GM18861 (cell line): ENCODE measurements at regions not wholly inside any gene's neighbourhood (a gene's known extent, or its start where the extent isn't known, plus 50 kb on each side); places are given as distances from the start of the nearest gene placed in this dataset.

Experiments used
- ATAC-seq: cut with Tn5 transposase; IDR thresholded peaks from one replicate; pipeline ENCODE4 v1.9.1; 2021; ENCODE audit not compliant: unreplicated experiment

GRCh38 chr9:105062222-105062855, 134.4 kb upstream of the ABCA1 start:
- ATAC-seq, result no peak

GRCh38 chr9:105064248-105065097, 136.5 kb upstream of the ABCA1 start:
- no peak for ATAC-seq

GRCh38 chr9:105065098-105066088, 137.4 kb upstream of the ABCA1 start:
- ATAC-seq, result no peak

- ATAC-seq, result no peak
Measured at GRCh38 chr9:105066275-105066865, 138.4 kb upstream of the ABCA1 start.

GRCh38 chr9:105067895-105068580, 140.1 kb upstream of the ABCA1 start:
- no peak for ATAC-seq

GRCh38 chr9:105069285-105069684, 141.3 kb upstream of the ABCA1 start:
- no peak for ATAC-seq

- no peak for ATAC-seq
Measured at GRCh38 chr9:105069696-105070095, 141.7 kb upstream of the ABCA1 start.

- ATAC-seq, result no peak
Measured at GRCh38 chr9:105070176-105070575, 142.2 kb upstream of the ABCA1 start.

- no peak for ATAC-seq
Measured at GRCh38 chr9:105072476-105072875, 144.5 kb upstream of the ABCA1 start.

- no peak for ATAC-seq
Measured at GRCh38 chr9:105073147-105073546, 145.2 kb upstream of the ABCA1 start.

- ATAC-seq, result no peak
Measured at GRCh38 chr9:105074491-105074890, 146.5 kb upstream of the ABCA1 start.

GRCh38 chr9:105076729-105077128, 148.8 kb upstream of the ABCA1 start:
- no peak for ATAC-seq

GRCh38 chr9:105079457-105079856, 151.5 kb upstream of the ABCA1 start:
- ATAC-seq, result no peak

- no peak for ATAC-seq
Measured at GRCh38 chr9:105082843-105083242, 154.9 kb upstream of the ABCA1 start.

- no peak for ATAC-seq
Measured at GRCh38 chr9:105083256-105083655, 155.3 kb upstream of the ABCA1 start.

- no peak for ATAC-seq
Measured at GRCh38 chr9:105087910-105088898, 156.2 kb upstream of the SLC44A1 start.

GRCh38 chr9:105089874-105090273, 154.6 kb upstream of the SLC44A1 start:
- ATAC-seq, result no peak

GRCh38 chr9:105091004-105091640, 153.3 kb upstream of the SLC44A1 start:
- no peak for ATAC-seq

- ATAC-seq, result no peak
Measured at GRCh38 chr9:105093685-105094084, 150.8 kb upstream of the SLC44A1 start.
